ENCODE measurements at regions not wholly inside any gene's neighbourhood (a gene's known extent, or its start where the extent isn't known, plus 50 kb on each side); places are given as distances from the start of the nearest gene placed in this dataset.

DNA sequence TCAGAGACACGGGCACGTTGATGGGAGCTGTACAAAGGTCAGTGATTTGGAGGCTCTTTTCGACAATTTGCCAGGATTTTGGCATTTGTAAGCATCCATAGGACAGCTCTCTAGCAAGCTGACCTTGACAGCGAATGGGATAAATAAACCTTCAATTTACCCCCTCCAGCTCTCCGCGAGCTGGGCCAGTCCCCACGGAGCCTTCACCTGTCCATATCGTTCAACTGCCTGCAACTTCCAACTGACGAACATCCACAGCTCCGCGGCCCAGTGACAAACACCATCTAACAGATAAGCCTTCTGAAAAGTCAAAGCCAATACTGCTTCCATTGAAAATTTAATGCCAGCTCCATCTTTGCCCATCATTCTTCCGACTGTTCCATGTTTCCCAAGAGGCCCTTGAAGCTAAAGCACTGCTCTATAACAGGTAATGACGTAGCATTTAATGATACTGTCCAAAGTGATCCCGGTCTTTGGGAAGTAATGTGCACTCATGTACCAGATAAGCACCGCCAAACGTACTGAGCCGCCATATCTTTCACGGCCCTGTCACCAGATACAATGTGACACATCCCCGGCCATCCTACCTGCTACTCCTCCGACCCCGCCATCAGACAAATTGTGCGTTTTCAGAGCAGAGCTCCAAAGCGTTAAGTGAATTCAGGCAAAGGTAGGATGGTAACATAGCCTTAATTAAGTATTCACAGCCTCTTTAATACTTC lies 365.3 kb upstream of the ZNF507 start:
- TF ChIP-seq, protein P1, sequence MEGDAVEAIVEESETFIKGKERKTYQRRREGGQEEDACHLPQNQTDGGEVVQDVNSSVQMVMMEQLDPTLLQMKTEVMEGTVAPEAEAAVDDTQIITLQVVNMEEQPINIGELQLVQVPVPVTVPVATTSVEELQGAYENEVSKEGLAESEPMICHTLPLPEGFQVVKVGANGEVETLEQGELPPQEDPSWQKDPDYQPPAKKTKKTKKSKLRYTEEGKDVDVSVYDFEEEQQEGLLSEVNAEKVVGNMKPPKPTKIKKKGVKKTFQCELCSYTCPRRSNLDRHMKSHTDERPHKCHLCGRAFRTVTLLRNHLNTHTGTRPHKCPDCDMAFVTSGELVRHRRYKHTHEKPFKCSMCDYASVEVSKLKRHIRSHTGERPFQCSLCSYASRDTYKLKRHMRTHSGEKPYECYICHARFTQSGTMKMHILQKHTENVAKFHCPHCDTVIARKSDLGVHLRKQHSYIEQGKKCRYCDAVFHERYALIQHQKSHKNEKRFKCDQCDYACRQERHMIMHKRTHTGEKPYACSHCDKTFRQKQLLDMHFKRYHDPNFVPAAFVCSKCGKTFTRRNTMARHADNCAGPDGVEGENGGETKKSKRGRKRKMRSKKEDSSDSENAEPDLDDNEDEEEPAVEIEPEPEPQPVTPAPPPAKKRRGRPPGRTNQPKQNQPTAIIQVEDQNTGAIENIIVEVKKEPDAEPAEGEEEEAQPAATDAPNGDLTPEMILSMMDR (IDR thresholded peaks at IDR 0.05): no peak
- no peak for TF ChIP-seq POLR2A (IDR thresholded peaks at IDR 0.05)
- TF ChIP-seq POLR2AphosphoS5 (IDR thresholded peaks at IDR 0.05): no peak
- TF ChIP-seq EP300 (IDR thresholded peaks at IDR 0.05): no peak

Measured in gastroesophageal sphincter (tissue), 3 donors.